Left lung (tissue), 4 donors: ENCODE measurements at regions not wholly inside any gene's neighbourhood (a gene's known extent, or its start where the extent isn't known, plus 50 kb on each side); places are given as distances from the start of the nearest gene placed in this dataset.

Source experiments
- ATAC-seq: fragments of 200-7000 bp; cut with Tn5 transposase; one replicate; pipeline ENCODE4 v1.9.1; 2020; ENCODE audit warnings: moderate library complexity
- DNase-seq, 4 donors: peaks; one replicate each; pipeline ENCODE4 v3.0.0-alpha.2; 2013 to 2020
- H3K27ac ChIP-seq, 2 donors: fragments of 200-600 bp; sonication (generic) in 1 of 2; one replicate each; pipeline versions ENCODE4 v1.5.0 to v1.8.0; 2020 to 2021
- H3K27me3 ChIP-seq, 2 donors: fragments of 200-600 bp; sonication (generic) in 1 of 2; one replicate each; pipeline versions ENCODE4 v1.5.0 to v1.8.0; 2020 to 2021
- H3K36me3 ChIP-seq, 2 donors: fragments of 200-600 bp; sonication (generic) in 1 of 2; one replicate each; pipeline versions ENCODE4 v1.5.0 to v1.8.0; 2020 to 2021
- H3K4me1 ChIP-seq, 2 donors: fragments of 200-600 bp; one replicate each; pipeline ENCODE4 v1.8.0; 2021
- H3K4me3 ChIP-seq, 2 donors: fragments of 200-600 bp; sonication (generic) in 1 of 2; one replicate each; pipeline versions ENCODE4 v1.5.0 to v1.8.0; 2020 to 2021; ENCODE audit warnings: mild to moderate bottlenecking in 1 of 2
- H3K9me3 ChIP-seq, 2 donors: fragments of 200-600 bp; sonication (generic) in 1 of 2; one replicate each; pipeline versions ENCODE4 v1.5.0 to v1.8.0; 2020 to 2021
- CTCF ChIP-seq, 2 donors: fragments of 200-600 bp; sonication (generic) in 1 of 2; IDR thresholded peaks; one replicate each; pipeline versions ENCODE4 v1.5.0 to v1.8.0; 2021; ENCODE audit warnings: antibody characterized with exemption in 2 of 2
- intact Hi-C, 2 donors: fragments of 100-400 bp; cut with DNase I; formaldehyde crosslinking; loops; one replicate each; pipeline versions ENCODE4 v1.11.2 to v1.14.2; 2022
- donor health status: DM: no; HTN: yes; CAD: no.
- donor health status: DM: no; HTN: no; CAD: no.

- intact Hi-C loops = no loop called here
- H3K36me3 ChIP-seq = no peaks in the 10 kb centered on the region
- DNase-seq (no peak), ATAC-seq (no peak)
- TF ChIP-seq CTCF (IDR thresholded peaks at IDR 0.05) = no peak
- H3K4me3 ChIP-seq = no peak overlapping the region
- peaks cover 13 to 38% of the 10 kb centered on the region in 2 donors for H3K4me1 ChIP-seq
- H3K27me3 ChIP-seq = no peaks in the 10 kb centered on the region
- H3K9me3 ChIP-seq = no peaks in the 10 kb centered on the region
- peak overlapping the region in 1 of 2 donors; percentile 48 for H3K27ac ChIP-seq
Measured at GRCh38 chr5:142388696-142389095, 63.9 kb upstream of the SPRY4 start.

GRCh38 chr5:142387024-142387682 is 62.3 kb upstream of the SPRY4 start:
- TF ChIP-seq CTCF (IDR thresholded peaks at IDR 0.05) = no peak
- no peaks in the 10 kb centered on the region for H3K27me3 ChIP-seq
- ATAC-seq (peak; percentile 42), DNase-seq (no peak)
- peaks cover 13 to 38% of the 10 kb centered on the region in 2 donors for H3K4me1 ChIP-seq
- peak overlapping the region; percentile 51 to 54 for H3K27ac ChIP-seq
- H3K36me3 ChIP-seq = no peaks in the 10 kb centered on the region
- intact Hi-C loops = no loop called here
- no peak overlapping the region for H3K4me3 ChIP-seq
- no peaks in the 10 kb centered on the region for H3K9me3 ChIP-seq

- ATAC-seq (peak; percentile 84), DNase-seq (peak in 2 of 4 donors; percentile 44 to 61)
- H3K9me3 ChIP-seq = no peaks in the 10 kb centered on the region
- H3K36me3 ChIP-seq = no peaks in the 10 kb centered on the region
- H3K27me3 ChIP-seq = no peaks in the 10 kb centered on the region
- TF ChIP-seq CTCF (IDR thresholded peaks at IDR 0.05) = no peak
- peaks cover 13 to 38% of the 10 kb centered on the region in 2 donors for H3K4me1 ChIP-seq
- no peak overlapping the region for H3K4me3 ChIP-seq
- intact Hi-C loops = no loop called here
- peak overlapping the region; percentile 51 to 54 for H3K27ac ChIP-seq
Measured at GRCh38 chr5:142386137-142387023, 61.6 kb upstream of the SPRY4 start.

DNA sequence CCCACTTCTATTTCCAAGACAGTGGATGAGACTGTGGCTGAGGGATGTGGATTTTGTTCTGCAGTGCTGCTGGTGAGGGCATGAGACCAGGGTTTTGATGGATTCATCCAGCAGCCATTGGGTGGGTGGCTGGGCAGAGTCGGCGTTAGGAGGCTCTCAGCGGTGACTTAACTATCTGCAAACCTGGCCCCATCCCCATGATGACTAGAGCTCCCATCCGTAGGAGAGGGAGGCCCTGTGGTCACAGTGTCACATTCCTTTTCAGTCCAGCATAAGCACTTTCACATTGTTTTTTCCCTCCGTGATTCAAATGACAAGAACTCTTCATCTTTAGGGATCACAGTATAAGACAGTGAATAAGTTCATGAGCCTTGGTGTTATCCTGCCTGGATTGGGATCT is 60.4 kb upstream of the SPRY4 start:
- no peak overlapping the region for H3K4me3 ChIP-seq
- peaks cover 5 to 32% of the 10 kb centered on the region in 2 donors for H3K4me1 ChIP-seq
- H3K36me3 ChIP-seq = no peaks in the 10 kb centered on the region
- no peak for DNase-seq
- intact Hi-C loops = no loop called here
- TF ChIP-seq CTCF (IDR thresholded peaks at IDR 0.05) = no peak
- ATAC-seq = no peak
- H3K27ac ChIP-seq = no peak overlapping the region
- no peaks in the 10 kb centered on the region for H3K27me3 ChIP-seq
- no peaks in the 10 kb centered on the region for H3K9me3 ChIP-seq

DNA sequence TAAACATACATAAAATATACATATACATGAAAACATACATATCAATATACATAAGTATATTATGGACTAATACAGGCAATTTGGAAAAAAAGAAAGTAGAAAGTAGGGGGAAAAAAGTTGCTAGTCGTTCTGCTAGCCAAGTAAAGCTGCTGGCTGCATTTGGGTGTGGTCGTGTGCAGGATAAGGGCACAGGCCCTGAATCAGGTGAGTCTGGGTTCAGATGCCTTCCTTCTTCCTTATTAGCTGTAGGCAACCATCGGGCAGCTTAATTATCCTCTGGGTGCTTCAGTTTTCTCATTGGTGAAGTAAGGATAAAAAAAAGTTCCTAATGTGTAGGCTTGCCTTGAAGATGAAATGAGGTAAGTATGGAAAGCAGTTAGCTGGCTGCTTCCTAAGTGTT is 59.2 kb upstream of the SPRY4 start:
- TF ChIP-seq CTCF (IDR thresholded peaks at IDR 0.05) = no peak

More for the DNA sequence above, 59.2 kb upstream of the SPRY4 start:
- Histone ChIP-seq H3K36me3 (no peaks in the 10 kb centered on the region), H3K9me3 (no peaks in the 10 kb centered on the region), H3K27ac (no peak overlapping the region), H3K4me3 (no peak overlapping the region), H3K4me1 (peaks cover 4 to 20% of the 10 kb centered on the region in 2 donors), H3K27me3 (no peaks in the 10 kb centered on the region)
- DNase-seq (no peak), ATAC-seq (no peak)
- intact Hi-C loops = no loop called here
